ENCODE measurements at regions not wholly inside any gene's neighbourhood (a gene's known extent, or its start where the extent isn't known, plus 50 kb on each side); places are given as distances from the start of the nearest gene placed in this dataset.

DNA sequence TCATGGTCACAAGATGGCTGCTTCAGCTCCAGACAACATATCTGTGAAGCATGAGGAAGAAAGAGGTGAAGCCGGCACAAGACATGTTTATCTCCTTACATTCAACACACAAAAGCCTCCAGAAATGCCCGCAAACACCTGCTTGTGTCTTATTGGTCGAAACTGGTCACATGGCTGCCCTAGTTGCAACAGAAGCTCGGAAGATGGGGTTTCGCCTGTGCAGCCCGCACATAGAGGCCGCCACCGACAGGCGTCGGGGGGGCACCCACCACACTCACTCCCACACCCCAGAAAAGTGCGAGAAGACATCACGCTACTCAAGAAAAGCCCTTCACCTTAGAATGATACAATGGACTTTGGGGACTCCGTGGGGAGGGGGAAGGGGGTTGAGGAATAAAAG lies 63.0 kb upstream of the MGMT start:
- TF ChIP-seq CTCF (IDR thresholded peaks at IDR 0.05) = no peak
- no peak for TF ChIP-seq POLR2A (IDR thresholded peaks at IDR 0.05)

Data from uterus (tissue), 2 donors.